Upper lobe of left lung (tissue), 6 donors: ENCODE measurements at regions not wholly inside any gene's neighbourhood (a gene's known extent, or its start where the extent isn't known, plus 50 kb on each side); places are given as distances from the start of the nearest gene placed in this dataset.

ENCODE experiments used
- ATAC-seq, 2 donors: fragments of 200-7000 bp; cut with Tn5 transposase; one replicate each; pipeline ENCODE4 v1.9.1; 2022; ENCODE audit warnings: mild to moderate bottlenecking in 2 of 2, moderate library complexity in 2 of 2; ENCODE audit not compliant: low FRiP score in 2 of 2
- DNase-seq, 2 donors: peaks; one replicate each; pipeline ENCODE4 v3.0.0-alpha.2; 2019 to 2020
- H3K27ac ChIP-seq, 4 donors: fragments of 200-600 bp; sonication (generic); one replicate each; pipeline ENCODE4 v1.5.1; 2016 to 2019
- H3K27me3 ChIP-seq, 4 donors: fragments of 200-600 bp; sonication (generic); one replicate each; pipeline ENCODE4 v1.5.1; 2017 to 2019
- H3K36me3 ChIP-seq, 4 donors: fragments of 200-600 bp; sonication (generic); one replicate each; pipeline ENCODE4 v1.5.1; 2016 to 2019
- H3K4me1 ChIP-seq, 4 donors: fragments of 200-600 bp; sonication (generic); one replicate each; pipeline ENCODE4 v1.5.1; 2018 to 2019
- H3K4me3 ChIP-seq, 4 donors: fragments of 200-600 bp; sonication (generic); one replicate each; pipeline ENCODE4 v1.5.1; 2017 to 2019; ENCODE audit warnings: mild to moderate bottlenecking in 2 of 4, moderate library complexity in 1 of 4
- H3K9me3 ChIP-seq, 4 donors: fragments of 200-600 bp; sonication (generic); one replicate each; pipeline ENCODE4 v1.5.1; 2018 to 2019
- CTCF ChIP-seq, 6 experiments: fragments of 450-650 bp in 4 of 6; fragments of 200-600 bp in 2 of 6; sonication (generic) in 2 of 6; IDR thresholded peaks; one replicate each; pipeline ENCODE4 v1.5.1; 2016 to 2019; ENCODE audit warnings: antibody characterized with exemption in 6 of 6
- EP300 ChIP-seq, 4 donors: sonication (generic); formaldehyde crosslinking; IDR thresholded peaks; one replicate each; pipeline ENCODE4 v1.5.1; 2017; ENCODE audit warnings: antibody characterized with exemption in 4 of 4, control low read depth in 2 of 4
- POLR2A ChIP-seq, 4 donors: fragments of 450-650 bp; IDR thresholded peaks; one replicate each; pipeline ENCODE4 v1.5.1; 2016 to 2017; ENCODE audit warnings: antibody characterized with exemption in 4 of 4, mild to moderate bottlenecking in 2 of 4
- POLR2AphosphoS5 ChIP-seq, 2 donors: sonication (generic); formaldehyde crosslinking; IDR thresholded peaks; one replicate each; pipeline ENCODE4 v1.5.1; 2017; ENCODE audit warnings: antibody characterized with exemption in 2 of 2
- WGBS, 2 donors: methylation state at CpG; one replicate each; pipeline ENCODE4 v1.1.5; 2017 to 2018; 5-methylcytosine and 5-hydroxymethylcytosine counted together
- donor health status: DM: no; HTN: no; CAD: no; lungs with moderate emphysema.
- donor health status: DM: no; HTN: yes; CAD: no; lungs with severe emphysema.

DNA sequence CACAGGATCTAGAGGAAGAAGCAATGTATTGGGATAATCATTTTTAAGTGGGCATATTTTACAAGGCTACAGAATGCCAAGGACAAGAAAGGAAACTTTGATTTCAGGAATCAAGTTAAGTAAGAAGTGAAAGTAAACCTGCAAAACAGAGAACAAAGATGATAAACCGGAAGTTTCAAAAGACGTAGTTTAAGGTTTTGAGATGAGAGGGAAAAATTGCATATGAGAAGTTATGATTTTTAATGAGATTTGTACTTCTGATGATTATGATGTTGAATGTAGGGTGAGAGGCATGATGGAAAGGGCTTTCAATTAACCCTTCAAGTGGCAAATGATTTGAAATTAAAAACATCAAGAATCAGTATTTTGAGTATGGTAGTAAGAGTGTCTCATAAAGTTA lies 134.9 kb downstream of the CAPZA3 start:
- DNase-seq (no peak), ATAC-seq (no peak)
- no peaks in the 10 kb centered on the region for H3K9me3 ChIP-seq
- WGBS, 2 donors: 52 to 53% methylated on average over 2 of the region's 2 CpGs
- no peak overlapping the region for H3K27ac ChIP-seq
- no peaks in the 10 kb centered on the region for H3K4me1 ChIP-seq
- no peak for TF ChIP-seq POLR2A (IDR thresholded peaks at IDR 0.05)
- no peak overlapping the region for H3K4me3 ChIP-seq
- H3K27me3 ChIP-seq: no peaks in the 10 kb centered on the region
- H3K36me3 ChIP-seq: no peaks in the 10 kb centered on the region

DNA sequence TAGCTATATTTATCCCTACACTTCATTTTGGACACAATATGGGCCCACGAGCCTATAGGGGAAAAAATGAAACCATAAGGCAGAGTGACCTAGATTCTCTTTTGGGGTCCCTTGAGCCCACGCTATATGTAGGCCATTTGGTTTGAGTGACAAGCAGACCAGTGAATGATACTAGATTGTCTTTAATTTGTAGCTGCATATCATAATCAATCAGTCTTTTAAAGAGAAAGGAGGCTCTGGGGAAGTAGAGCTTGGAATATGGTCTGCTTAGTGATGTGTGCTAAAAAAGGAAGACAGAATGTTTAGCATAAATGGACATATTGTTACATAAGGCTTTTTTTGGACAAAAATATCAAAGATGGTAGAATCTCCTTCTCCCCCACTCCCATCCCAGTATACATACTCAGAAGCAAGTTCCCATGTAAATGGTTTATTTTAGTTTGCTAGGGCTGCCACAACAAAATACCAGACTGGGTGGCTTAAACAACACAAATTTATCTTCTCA lies 140.8 kb downstream of the CAPZA3 start:
- ATAC-seq (no peak), DNase-seq (no peak)
- H3K4me1 ChIP-seq: no peaks in the 10 kb centered on the region
- TF ChIP-seq POLR2AphosphoS5 (IDR thresholded peaks at IDR 0.05): no peak
- no peak for TF ChIP-seq CTCF (IDR thresholded peaks at IDR 0.05)
- no peak for TF ChIP-seq EP300 (IDR thresholded peaks at IDR 0.05)
- TF ChIP-seq POLR2A (IDR thresholded peaks at IDR 0.05): no peak
- no peak overlapping the region for H3K4me3 ChIP-seq
- no peaks in the 10 kb centered on the region for H3K9me3 ChIP-seq
- H3K27ac ChIP-seq: no peak overlapping the region
- 90 to 92% methylated on average over 2 of the region's 2 CpGs for WGBS, 2 donors
- no peaks in the 10 kb centered on the region for H3K27me3 ChIP-seq
- no peaks in the 10 kb centered on the region for H3K36me3 ChIP-seq

DNA sequence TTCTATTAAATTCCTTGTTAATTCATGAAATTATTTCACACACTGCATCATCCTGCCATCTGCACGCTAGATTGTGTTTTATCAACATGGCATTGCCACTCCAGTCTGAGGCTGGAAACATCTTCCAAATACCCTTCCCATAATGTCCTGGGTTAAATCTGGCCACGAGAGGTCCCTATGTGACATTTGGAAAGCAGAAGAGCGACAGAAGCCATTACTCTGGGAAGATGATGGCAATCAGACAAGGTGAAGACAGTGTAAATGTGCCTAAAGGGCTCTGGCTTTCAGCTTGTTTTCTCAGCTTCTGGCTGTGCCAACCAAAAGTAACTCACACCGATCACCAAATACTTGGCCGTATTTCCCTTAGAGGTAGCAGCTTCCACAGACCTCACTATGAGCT lies 144.8 kb downstream of the CAPZA3 start:
- no peaks in the 10 kb centered on the region for H3K4me1 ChIP-seq
- no peak for ATAC-seq
- TF ChIP-seq EP300 (IDR thresholded peaks at IDR 0.05): no peak
- no peak for TF ChIP-seq POLR2A (IDR thresholded peaks at IDR 0.05)
- no peak for TF ChIP-seq POLR2AphosphoS5 (IDR thresholded peaks at IDR 0.05)
- TF ChIP-seq CTCF (IDR thresholded peaks at IDR 0.05): no peak
- no peak for DNase-seq
- no peaks in the 10 kb centered on the region for H3K36me3 ChIP-seq
- H3K4me3 ChIP-seq: no peak overlapping the region
- H3K27me3 ChIP-seq: no peaks in the 10 kb centered on the region
- WGBS, 2 donors: 80 to 82% methylated on average over 5 of the region's 5 CpGs
- no peak overlapping the region for H3K27ac ChIP-seq
- no peaks in the 10 kb centered on the region for H3K9me3 ChIP-seq

- DNase-seq (no peak), ATAC-seq (no peak)
- Histone ChIP-seq H3K4me1 (no peaks in the 10 kb centered on the region), H3K36me3 (no peaks in the 10 kb centered on the region), H3K4me3 (no peak overlapping the region), H3K27me3 (no peaks in the 10 kb centered on the region), H3K27ac (no peak overlapping the region), H3K9me3 (no peaks in the 10 kb centered on the region)
- no peak for TF ChIP-seq POLR2A (IDR thresholded peaks at IDR 0.05)
- no peak for TF ChIP-seq CTCF (IDR thresholded peaks at IDR 0.05)
- no peak for TF ChIP-seq POLR2AphosphoS5 (IDR thresholded peaks at IDR 0.05)
- TF ChIP-seq EP300 (IDR thresholded peaks at IDR 0.05): no peak
- 52 to 55% methylated on average over 3 of the region's 3 CpGs for WGBS, 2 donors
Observed at GRCh38 chr12:18886962-18887361, 149.0 kb downstream of the CAPZA3 start.

GRCh38 chr12:18887368-18887767 lies 149.4 kb downstream of the CAPZA3 start:
- ATAC-seq (no peak), DNase-seq (no peak)
- Histone ChIP-seq H3K4me3 (no peak overlapping the region), H3K9me3 (no peaks in the 10 kb centered on the region), H3K27me3 (no peaks in the 10 kb centered on the region), H3K4me1 (no peaks in the 10 kb centered on the region), H3K27ac (no peak overlapping the region), H3K36me3 (no peaks in the 10 kb centered on the region)
- 70 to 76% methylated on average over 4 of the region's 4 CpGs for WGBS, 2 donors
- TF ChIP-seq CTCF (IDR thresholded peaks at IDR 0.05): no peak
- no peak for TF ChIP-seq POLR2A (IDR thresholded peaks at IDR 0.05)
- TF ChIP-seq POLR2AphosphoS5 (IDR thresholded peaks at IDR 0.05): no peak
- TF ChIP-seq EP300 (IDR thresholded peaks at IDR 0.05): no peak
